Lower leg skin (tissue), 3 donors: ENCODE measurements at regions not wholly inside any gene's neighbourhood (a gene's known extent, or its start where the extent isn't known, plus 50 kb on each side); places are given as distances from the start of the nearest gene placed in this dataset.

Experiments used
- CTCF ChIP-seq, 3 donors: fragments of 450-650 bp; IDR thresholded peaks; one replicate each; pipeline ENCODE4 v1.5.1; 2016; ENCODE audit warnings: antibody characterized with exemption in 3 of 3, mild to moderate bottlenecking in 3 of 3, moderate library complexity in 2 of 3
- POLR2A ChIP-seq, 2 donors: fragments of 450-650 bp; IDR thresholded peaks; one replicate each; pipeline ENCODE4 v1.6.1; 2016 to 2017; ENCODE audit warnings: antibody characterized with exemption in 2 of 2, mild to moderate bottlenecking in 1 of 2, moderate library complexity in 1 of 2

GRCh38 chr15:53840681-53841080, 81.2 kb upstream of the WDR72 start:
- TF ChIP-seq CTCF (IDR thresholded peaks at IDR 0.05) (no peak), POLR2A (IDR thresholded peaks at IDR 0.05) (no peak)
